HG03066 (cell line): ENCODE measurements at regions not wholly inside any gene's neighbourhood (a gene's known extent, or its start where the extent isn't known, plus 50 kb on each side); places are given as distances from the start of the nearest gene placed in this dataset.

Experiments
- ATAC-seq: cut with Tn5 transposase; IDR thresholded peaks from one replicate; pipeline ENCODE4 v1.9.1; 2021; ENCODE audit warnings: low read depth; ENCODE audit not compliant: unreplicated experiment

DNA sequence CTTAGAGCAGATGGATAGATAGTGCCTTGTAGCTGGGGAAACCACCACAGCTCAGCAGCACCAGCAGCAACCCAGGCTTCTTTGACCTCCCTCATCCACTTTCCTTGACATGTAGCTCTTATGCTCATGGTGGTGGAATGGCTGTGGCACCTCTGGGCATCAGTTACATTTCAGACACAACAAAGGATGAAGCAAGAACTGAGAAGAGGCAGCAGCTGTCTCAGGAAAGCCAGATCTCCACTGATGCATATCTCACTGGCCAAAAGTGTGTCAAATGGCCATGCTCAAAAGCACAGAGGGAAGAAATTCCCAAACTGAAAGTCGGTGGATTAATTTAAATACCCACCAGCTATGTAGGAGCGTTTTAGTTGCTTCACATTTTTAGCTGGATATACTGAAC, 671.4 kb upstream of the SALL1 start:
- no peak for ATAC-seq

DNA sequence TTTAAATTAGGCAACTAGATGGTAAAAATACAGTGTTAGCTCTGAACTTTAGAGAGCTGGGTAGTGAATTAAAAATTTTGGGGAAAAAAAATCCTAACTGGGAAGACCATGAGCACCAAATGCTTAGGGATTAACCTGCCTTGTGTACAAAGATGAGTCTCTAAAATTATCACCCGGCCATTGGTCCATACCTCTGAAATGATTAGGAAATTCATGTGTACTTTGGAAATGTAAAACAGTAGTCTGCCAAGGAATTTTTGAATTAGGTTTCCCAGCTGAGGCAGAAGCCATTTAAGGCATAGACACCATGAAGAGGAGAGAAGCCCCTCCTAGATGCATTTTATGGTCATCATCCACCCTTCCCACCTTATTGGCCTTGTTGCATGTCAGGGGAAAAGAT, 670.5 kb upstream of the SALL1 start:
- ATAC-seq: no peak

DNA sequence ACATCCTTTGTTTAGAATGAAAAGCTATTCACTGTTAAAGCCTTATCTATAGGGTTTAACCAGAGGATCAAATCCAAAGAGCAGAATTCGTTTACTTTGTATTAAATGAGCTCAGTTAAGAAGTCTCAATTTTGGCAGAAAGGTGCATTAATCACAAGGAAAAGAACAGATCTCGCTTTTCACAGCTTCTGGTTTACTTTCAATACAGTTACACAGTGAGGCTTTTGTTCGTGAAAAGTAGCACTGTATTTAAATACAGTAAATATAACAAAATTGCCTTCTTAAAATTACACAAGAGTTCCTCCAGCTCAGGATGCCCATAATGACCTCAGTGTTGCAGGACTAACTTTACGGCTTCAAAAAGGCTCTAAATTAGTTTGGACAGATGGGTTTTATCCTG, 669.1 kb upstream of the SALL1 start:
- ATAC-seq: no peak

DNA sequence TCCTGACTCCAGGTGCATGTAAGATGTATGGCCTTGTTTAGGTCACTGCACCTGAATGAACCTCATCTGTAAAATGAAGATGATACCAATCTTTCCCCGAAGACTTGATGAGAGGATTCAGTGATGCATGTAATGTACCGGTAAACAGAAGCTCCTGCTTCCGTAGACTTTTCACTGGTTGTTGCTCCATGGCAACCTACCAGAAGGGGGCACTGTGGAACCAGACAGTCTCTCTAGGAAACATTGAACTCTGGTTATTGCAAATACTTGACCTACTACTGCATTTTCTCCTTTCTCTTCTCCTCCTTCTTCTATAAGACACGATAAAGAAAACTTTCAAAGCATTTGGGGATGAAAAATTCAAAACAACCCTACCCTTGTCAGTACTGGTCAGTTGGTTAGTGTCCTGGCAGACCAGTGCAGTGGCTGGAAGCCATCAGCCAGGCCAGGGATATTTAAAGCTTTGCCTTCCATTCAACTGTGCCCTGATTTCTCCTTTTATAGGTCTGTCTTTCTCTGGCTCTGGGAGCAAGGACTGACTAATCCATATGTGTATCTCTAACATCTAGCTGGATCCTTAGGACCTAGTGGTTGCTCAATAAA, 667.4 kb upstream of the SALL1 start:
- ATAC-seq: no peak

DNA sequence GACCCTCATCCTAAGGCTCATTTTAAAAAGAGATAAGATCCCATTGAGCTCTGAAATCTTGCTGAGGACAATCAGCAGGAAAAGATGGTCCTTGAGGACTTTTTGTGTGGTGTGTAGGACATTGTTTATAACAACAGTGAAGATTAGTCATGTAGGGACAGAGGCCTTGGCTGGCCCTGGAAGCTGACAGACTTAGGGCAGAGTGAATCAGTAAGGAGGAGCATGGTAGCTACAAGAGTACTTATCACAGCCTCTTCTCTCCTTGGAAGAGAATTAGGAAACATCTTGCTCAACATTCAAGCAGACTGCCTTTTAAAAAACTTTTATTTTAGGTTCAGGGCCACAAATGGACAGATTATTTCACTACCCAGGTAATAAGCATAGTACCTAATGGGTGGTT, 665.9 kb upstream of the SALL1 start:
- ATAC-seq: no peak

DNA sequence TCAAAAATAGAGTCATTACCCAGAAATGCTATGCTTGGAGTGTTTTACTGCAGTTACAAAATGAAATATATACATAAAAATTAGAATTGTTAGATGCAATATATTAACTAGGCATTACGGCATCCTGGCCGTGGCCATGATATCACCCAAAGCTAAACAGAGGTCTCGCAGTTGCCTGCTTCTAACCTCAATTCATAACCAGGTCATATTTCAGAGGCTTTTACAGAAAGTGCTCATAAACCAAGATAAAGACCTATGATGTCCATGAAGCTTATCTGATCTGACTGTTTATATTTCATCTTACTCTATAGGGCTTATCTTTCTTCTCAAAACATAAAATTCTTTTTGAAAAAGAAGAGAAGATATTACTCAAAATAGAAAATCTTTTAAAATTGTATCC, 664.5 kb upstream of the SALL1 start:
- no peak for ATAC-seq

DNA sequence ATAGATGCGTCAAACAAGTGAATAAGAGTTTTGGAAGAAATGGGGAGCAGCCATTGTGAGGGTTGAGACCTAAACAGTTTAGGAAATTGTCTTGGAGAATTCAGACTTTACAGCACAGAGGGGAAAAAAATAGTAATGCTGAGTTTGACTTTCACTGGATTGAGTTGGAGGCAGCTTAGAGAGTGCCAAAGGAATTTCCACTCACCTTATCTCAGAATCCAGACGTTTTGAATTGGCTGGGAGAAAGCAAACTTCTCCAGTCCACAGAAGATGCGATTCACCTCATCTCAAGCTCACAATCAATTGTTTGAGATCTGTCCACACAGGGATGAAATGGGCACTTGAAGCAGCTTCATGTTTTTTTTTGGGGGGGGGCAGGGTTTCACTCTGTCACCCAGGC, 663.5 kb upstream of the SALL1 start:
- no peak for ATAC-seq

DNA sequence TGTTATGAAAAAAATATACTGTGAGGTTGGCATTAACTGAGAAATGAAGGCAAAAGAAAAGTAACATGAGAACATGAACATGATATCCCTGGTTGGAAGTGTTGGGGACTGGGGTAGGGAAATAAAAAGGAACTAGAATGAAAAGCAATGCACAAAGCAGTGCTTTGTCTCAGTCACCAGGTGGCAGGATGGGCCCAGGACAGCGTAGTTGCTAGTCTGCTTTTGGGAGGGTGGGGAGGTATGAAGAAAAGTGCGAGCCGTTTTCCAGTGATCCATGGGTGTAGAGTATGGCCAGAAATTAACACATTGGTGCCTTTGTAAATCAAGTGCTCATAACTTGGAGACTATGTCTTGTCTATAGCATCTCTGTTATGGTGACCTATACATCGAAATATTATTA, 662.5 kb upstream of the SALL1 start:
- ATAC-seq: no peak

DNA sequence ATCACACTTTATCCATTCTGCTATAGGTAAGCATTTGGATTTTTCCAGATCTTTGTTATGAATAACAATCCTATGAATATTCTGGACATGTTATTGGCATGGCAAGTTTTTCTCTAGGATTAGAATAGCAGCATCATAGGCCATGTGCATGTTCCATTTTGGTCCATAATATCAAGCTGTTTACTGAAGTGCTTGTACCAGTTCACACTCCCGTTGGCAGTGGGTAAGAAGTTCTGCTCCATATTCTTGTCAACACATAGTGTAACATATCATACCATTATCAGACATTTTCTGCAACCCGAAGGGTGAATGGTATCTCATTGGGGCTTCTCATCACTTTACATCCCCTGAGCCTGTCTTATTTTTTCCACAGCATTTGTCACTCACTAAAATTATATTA, 661.9 kb upstream of the SALL1 start:
- no peak for ATAC-seq

DNA sequence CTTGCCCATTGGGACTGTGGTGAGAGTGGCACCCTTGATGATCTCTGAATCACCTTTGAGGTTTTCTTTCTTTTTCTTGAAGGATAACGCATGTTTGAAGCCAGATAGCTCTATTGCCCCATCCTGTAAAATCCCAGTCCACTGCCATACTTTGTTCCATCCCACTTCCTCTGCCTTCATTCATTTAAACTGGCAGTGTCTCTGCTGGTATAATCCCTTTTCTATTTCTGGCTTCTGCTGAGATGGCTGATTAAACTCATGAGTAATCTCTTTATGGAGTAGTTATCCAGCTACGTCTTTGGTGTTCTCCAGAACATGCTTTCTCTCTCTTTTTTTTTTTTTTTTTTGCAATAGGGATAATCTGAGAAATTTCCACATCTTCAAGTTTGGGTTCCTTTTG, 656.5 kb upstream of the SALL1 start:
- no peak for ATAC-seq

DNA sequence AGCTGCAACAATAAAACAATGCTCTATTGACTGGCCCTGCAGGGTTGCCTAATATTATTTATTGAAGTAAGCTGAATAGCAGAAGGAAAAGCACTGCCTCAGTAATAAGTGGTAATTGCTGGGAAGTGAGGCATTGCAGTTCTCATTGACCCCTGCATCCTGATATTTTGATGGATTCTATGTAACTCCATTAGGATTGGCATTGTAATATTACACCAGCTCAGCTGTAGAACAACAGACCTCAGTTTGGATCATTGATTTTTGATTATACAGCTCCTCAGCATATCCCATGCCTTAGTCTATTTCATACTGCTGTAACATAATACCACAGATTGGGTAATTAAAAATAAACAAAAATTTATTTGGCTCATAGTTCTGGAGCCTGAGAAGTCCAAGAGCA, 650.6 kb upstream of the SALL1 start:
- ATAC-seq: no peak

DNA sequence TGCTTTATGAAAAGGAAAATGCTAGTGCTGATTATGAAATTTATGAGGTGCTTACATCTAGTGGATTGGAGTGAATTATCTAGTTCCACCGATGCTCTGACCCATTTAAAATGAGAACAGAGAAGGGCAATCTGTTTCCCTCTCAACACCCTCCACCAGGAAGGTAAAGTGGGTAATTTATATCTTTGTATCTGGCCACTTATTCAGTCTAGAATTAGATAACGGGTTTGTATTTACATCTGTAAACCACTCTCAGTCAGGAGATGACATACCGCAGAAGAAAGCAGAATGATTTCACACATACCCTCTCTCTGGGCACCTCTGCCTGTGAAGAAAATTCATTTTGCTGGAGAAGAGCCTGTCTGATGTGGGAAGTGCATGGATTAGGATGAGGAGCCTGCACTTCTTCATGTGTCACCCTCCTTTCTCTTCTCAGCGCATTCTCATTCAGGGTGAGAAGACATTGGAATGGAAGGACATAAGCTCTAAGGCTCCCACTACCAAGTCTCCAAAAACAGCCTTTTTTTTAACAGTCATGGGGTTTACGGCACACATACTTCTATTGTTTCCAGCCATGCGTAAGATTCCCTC, 646.7 kb upstream of the SALL1 start:
- no peak for ATAC-seq

DNA sequence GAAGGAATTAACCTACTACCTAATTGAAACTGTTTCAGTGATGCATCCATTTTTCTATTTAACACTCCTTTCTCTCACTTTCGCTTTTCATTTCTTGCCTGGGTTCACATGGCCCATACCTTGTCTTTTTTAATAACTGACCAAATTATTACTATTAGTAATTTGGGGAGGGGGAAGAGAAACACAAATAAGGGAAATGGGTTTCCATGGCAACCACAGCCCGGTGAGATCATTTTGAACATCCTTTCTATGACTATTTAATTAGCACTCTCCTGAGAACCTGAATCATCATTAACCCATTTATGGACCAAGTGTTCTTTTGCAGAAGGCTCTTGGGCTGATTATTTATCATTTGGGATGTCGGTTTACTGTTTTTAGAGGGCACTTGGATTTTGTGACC, 628.2 kb upstream of the SALL1 start:
- no peak for ATAC-seq

DNA sequence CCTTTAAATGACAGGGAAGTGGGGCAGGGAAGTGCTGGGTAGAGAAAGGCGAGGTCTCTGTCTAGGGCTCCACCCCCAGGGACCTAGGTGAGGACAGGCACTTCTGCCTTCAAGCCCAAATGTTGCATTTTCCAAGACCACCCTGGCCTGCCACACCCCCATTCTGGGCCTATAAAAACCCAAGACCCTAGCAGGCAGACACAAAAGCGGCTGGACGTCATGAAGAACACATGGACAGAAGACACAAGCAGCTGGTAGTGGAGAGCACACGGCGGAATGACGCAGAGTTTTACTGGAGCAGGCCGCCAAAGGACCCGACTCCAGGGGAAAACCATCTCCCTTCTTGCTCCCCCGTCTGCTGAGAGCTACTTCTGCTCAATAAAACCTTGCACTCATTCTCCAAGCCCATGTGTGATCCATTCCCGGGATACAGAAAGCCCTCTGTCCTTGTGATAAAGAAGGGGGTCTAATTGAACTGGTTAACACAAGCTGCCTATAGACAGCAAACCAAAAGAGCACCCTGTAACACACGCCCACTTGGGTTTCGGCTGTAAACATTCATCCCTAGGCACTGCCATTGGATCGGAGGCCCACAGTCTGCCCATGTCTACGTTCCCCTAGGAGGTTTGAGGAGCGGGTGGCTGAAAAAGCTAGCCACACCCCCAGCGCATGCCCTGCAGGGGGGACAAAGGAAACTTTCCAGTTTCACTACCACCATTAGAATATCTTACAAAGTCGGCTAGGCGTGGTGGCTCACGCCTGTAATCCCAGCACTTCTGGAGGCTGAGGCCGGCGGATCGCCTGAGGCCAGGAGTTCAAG, 622.2 kb upstream of the SALL1 start:
- ATAC-seq: no peak

DNA sequence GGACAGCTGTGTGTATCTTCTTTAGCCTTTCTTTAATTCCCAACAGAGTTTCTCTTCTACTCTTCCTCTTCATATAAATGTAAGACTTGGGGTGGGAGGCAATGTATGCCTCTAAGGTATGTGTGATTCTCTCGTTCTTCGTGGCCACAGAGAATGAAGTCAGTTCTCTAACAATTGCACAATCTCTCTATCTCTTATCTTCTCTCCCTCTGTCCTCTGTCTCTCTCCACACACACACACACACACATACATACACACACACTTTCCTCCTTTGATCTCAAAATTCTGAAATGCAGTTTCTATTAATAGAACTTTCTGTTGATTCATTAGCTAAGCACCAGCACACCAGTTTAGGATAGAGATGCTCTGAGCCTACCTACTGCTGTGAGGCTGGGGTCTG, 615.7 kb upstream of the SALL1 start:
- no peak for ATAC-seq

DNA sequence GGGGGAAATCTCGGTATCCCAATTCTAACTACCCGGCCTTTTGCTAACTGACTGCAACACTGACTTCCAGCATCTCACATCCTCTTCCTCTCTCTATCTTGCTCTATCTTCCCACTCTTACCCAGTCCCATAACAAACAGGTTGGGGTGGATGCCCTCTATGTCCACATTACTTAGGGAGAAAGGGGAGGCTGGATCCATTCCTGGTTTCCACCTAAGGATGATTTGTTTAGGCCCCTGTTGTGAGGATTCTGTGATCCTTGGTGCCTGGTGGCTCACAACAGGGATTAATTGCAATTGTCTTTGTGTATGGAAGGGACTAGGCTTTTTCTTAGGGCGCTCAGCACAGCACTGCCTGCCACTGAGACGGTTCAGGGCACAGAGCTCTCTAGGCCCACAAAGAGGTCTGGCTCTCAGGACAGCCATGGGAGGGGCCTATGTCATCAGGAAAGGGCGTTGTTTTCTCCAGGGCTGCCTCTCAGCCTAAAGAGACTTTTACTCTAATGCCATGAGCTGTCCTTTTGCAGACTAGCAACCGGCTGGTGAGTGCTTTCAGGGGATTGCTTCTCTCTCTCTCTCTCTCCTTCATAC, 612.1 kb upstream of the SALL1 start:
- ATAC-seq: no peak

DNA sequence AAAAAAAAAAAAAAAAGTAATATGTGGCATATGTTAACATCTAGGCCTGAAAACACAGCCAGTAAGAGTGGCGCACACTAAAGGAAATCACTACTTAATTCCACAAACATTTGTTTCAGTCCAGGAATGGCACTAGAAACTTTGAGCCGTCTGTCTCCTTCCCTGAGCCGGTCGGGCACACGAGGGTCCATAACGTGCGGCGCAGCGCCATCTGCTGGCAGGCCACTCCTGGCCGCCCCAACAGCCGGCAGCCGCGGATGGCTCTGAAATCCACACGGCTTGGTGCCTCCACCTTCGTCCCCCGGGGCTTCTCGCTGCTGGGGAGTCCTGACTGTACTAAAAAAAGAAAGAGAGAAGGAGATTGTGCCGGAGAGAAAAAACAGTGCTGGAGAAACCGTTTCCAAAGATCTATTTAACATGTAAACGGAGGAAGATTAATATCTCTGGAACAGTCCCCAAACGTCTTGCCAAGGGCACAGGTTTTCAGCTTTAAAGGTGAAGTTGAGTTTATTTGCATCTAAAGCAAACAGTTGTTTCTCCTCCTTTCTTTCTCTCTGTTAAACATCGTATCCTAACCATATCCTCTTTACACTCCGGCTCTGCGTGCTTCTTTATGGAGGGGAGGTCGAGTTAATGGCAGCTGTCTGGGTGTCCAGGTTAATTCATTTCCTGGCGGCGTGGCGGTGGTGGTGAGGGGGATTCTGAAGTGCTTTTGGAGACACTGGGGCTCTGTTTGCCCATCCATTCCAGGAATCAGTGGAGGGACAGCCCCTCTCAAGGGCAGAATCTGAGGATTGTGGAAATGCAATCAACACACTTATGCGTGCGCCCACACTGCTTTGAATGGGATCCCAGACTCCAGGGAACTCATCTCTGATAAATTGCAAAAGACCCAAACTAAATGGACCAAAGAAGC, 611.3 kb upstream of the SALL1 start:
- peak; percentile 92 for ATAC-seq

DNA sequence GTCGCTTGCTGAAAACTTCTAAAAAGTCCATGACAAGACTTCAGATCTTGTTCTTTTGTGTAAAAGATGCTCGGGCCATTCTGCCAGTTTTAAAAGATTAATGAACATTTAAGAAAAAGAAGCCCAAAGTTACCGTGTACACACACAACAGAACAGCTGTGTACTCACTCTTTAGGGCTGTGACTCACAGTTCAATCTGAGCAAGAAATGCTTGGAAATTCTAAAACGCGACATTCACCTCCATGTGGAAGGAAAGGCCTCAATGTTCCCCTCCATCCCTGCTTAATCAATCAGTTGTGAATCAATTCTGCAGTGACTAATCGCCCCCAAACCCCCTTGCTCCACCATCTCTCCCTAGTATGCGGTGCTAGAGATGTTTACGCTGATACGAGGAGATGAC, 609.9 kb upstream of the SALL1 start:
- no peak for ATAC-seq

DNA sequence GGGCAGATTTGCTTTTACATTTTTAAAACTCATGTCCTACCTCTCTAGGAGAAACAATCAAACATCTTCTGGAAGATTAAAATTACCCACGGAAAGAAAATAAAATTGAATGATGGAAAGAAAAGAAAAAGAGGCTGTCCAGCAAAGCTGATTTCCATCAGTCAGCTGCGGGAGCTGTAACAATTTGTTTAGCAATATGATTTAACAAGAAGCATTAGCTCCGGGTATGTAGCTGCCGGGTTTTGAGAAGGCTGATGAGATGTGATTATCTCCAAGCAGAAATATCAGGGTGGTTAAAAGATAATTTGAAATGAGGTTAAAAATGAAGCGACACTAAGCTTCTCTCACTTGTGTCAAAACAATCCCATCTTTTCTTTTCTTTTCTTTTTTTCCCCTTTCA, 608.9 kb upstream of the SALL1 start:
- no peak for ATAC-seq

DNA sequence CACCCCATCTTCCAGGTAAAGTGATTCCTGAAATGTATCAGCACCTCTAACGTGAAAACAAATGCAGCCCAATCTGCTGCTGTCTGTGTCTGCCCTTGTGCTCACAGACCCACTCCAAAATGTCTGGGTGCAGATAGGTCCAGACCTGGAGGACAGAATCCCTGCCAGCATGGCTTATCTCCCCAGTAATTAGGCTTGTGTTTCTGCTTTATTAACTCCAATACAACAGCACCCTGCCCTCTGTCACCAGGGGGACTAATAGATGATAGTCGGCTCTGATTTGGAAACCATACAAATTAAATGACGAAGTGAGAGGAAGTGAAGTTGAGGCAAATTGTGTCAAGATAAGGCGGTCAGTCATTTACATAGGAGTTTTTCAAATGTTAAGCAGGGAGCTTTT, 608.3 kb upstream of the SALL1 start:
- ATAC-seq: no peak
